OCI-LY3 (cell line): ENCODE measurements at regions not wholly inside any gene's neighbourhood (a gene's known extent, or its start where the extent isn't known, plus 50 kb on each side); places are given as distances from the start of the nearest gene placed in this dataset.

ENCODE experiments used
- H2AFZ ChIP-seq: fragments of 200-600, 300-600 bp; shearing (Covaris generic); 2 replicates; pipeline ENCODE4 v1.6.0; 2014; ENCODE audit warnings: antibody characterized with exemption, low read depth, low read length
- H3K27ac ChIP-seq: fragments of 200-600, 300-600 bp; sonication (generic); 2 replicates; pipeline ENCODE4 v1.5.1; 2014; ENCODE audit warnings: mild to moderate bottlenecking, low read length, moderate library complexity, mixed read lengths
- H3K27me3 ChIP-seq: fragments of 200-600, 300-600 bp; sonication (generic); 2 replicates; pipeline ENCODE4 v1.6.1; 2014; ENCODE audit warnings: low read depth, low read length, mixed read lengths
- H3K36me3 ChIP-seq: fragments of 200-600, 300-600 bp; sonication (generic); replicated peaks from 2 replicates; pipeline ENCODE3; 2014; ENCODE audit warnings: low read depth, low read length, mixed read lengths
- H3K4me1 ChIP-seq: fragments of 300-600, 200-600 bp; sonication (generic); 2 replicates; pipeline ENCODE4 v1.6.1; 2014; ENCODE audit warnings: low read length, mixed read lengths
- H3K4me2 ChIP-seq: fragments of 200-600, 300-600 bp; sonication (generic); 2 replicates; pipeline ENCODE4 v1.6.1; 2014; ENCODE audit warnings: low read length, mixed read lengths
- H3K4me3 ChIP-seq: fragments of 300-600, 200-600 bp; sonication (generic); 2 replicates; pipeline ENCODE4 v1.5.1; 2014; ENCODE audit warnings: antibody characterized with exemption, mild to moderate bottlenecking, low read length, moderate library complexity
- H3K79me2 ChIP-seq: fragments of 300-600, 200-600 bp; shearing (Covaris generic); 2 replicates; pipeline ENCODE4 v1.6.1; 2014; ENCODE audit warnings: mild to moderate bottlenecking, low read length, mixed read lengths
- H3K9ac ChIP-seq: fragments of 300-600, 200-600 bp; shearing (Covaris generic); 2 replicates; pipeline ENCODE4 v1.6.0; 2014; ENCODE audit warnings: mild to moderate bottlenecking, low read length, moderate library complexity
- H3K9me3 ChIP-seq: fragments of 200-600, 300-600 bp; shearing (Covaris generic); 2 replicates; pipeline ENCODE4 v1.6.1; 2014; ENCODE audit warnings: low read length, mixed read lengths; ENCODE audit not compliant: insufficient read depth
- H4K20me1 ChIP-seq: fragments of 200-600, 300-600 bp; sonication (generic); 2 replicates; pipeline ENCODE4 v1.6.1; 2016; ENCODE audit warnings: low read length, mixed read lengths; ENCODE audit not compliant: insufficient read depth
- CTCF ChIP-seq: fragments of 200-600, 300-600 bp; sonication (generic); IDR thresholded peaks from 2 replicates; pipeline ENCODE4 v1.5.1; 2014; ENCODE audit warnings: antibody characterized with exemption, low read length, low read depth
- EZH2phosphoT487 ChIP-seq: fragments of 200-600 bp; shearing (Covaris generic); IDR thresholded peaks from 2 replicates; pipeline ENCODE4 v1.6.1; 2018; ENCODE audit warnings: antibody characterized with exemption, mixed run types, low read depth

- Histone ChIP-seq H3K79me2 (no peaks in the 10 kb centered on the region), H3K4me3 (no peak overlapping the region), H3K36me3 (no peaks in the 10 kb centered on the region), H3K27me3 (no peaks in the 10 kb centered on the region), H3K9ac (no peak overlapping the region), H3K27ac (no peak overlapping the region), H2AFZ (no peak overlapping the region), H4K20me1 (no peaks in the 10 kb centered on the region), H3K4me2 (no peak overlapping the region), H3K9me3 (no peaks in the 10 kb centered on the region), H3K4me1 (no peaks in the 10 kb centered on the region)
- TF ChIP-seq CTCF, result no peak
These were observed 409.5 kb downstream of the BTBD3 start for GRCh38 chr20:12327205-12327604.

GRCh38 chr20:12331236-12331635 is 413.5 kb downstream of the BTBD3 start:
- TF ChIP-seq CTCF (no peak), EZH2phosphoT487 (no peak)
- Histone ChIP-seq H3K4me3 (no peak overlapping the region), H3K36me3 (no peaks in the 10 kb centered on the region), H3K4me1 (no peaks in the 10 kb centered on the region), H3K27ac (no peak overlapping the region), H2AFZ (no peak overlapping the region), H3K4me2 (no peak overlapping the region), H4K20me1 (no peaks in the 10 kb centered on the region), H3K9me3 (no peaks in the 10 kb centered on the region), H3K79me2 (no peaks in the 10 kb centered on the region), H3K27me3 (no peaks in the 10 kb centered on the region), H3K9ac (no peak overlapping the region)

- Histone ChIP-seq H4K20me1 (no peaks in the 10 kb centered on the region), H3K4me1 (no peaks in the 10 kb centered on the region), H3K36me3 (no peaks in the 10 kb centered on the region), H3K9ac (no peak overlapping the region), H3K79me2 (no peaks in the 10 kb centered on the region), H3K27me3 (no peaks in the 10 kb centered on the region), H2AFZ (no peak overlapping the region), H3K27ac (no peak overlapping the region), H3K9me3 (no peaks in the 10 kb centered on the region), H3K4me2 (no peak overlapping the region), H3K4me3 (no peak overlapping the region)
- TF ChIP-seq CTCF, result no peak
These were observed 419.9 kb downstream of the BTBD3 start for GRCh38 chr20:12337601-12338000.

GRCh38 chr20:12345978-12346377 is 428.3 kb downstream of the BTBD3 start:
- Histone ChIP-seq H3K27me3 (no peaks in the 10 kb centered on the region), H3K9ac (no peak overlapping the region), H3K4me1 (no peaks in the 10 kb centered on the region), H4K20me1 (no peaks in the 10 kb centered on the region), H3K4me2 (no peak overlapping the region), H3K4me3 (no peak overlapping the region), H3K9me3 (no peaks in the 10 kb centered on the region), H3K27ac (no peak overlapping the region), H3K79me2 (no peaks in the 10 kb centered on the region), H3K36me3 (no peaks in the 10 kb centered on the region), H2AFZ (no peak overlapping the region)
- no peak for TF ChIP-seq EZH2phosphoT487
- no peak for TF ChIP-seq CTCF
